NOMO-1 treated with DMSO at 0.1 percent for 48 hours (cell line): ENCODE measurements at regions not wholly inside any gene's neighbourhood (a gene's known extent, or its start where the extent isn't known, plus 50 kb on each side); places are given as distances from the start of the nearest gene placed in this dataset.

Source experiments
- DNase-seq: peaks from one replicate; lab custom pipeline; 2025; ENCODE audit not compliant: unreplicated experiment; lab: John Stamatoyannopoulos, UW

DNA sequence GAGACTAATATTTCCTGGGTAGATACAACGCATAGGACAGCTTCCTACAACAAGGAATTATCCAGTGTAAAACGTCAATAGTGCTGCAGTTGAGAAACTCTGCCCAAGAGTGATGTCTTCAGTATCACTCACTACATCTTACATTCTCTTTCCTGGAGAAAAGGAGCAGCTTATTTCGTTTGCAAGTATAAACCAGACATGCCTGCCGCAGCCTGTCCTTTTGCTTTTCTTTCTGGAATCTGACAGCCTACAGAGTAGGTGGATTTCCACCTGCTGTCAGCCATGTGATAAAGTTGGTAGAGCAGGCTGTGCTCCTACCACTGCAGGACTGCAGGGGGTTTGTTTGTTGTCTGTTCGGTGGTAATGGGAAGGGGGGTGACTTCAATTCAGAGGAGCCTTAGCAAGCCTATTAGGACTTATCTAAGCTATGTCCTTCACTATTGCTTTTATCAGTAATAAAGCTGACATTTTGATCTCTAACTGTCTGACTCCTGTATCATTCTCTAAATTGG, 439.1 kb downstream of the GRB14 start:
- no peak for DNase-seq

DNA sequence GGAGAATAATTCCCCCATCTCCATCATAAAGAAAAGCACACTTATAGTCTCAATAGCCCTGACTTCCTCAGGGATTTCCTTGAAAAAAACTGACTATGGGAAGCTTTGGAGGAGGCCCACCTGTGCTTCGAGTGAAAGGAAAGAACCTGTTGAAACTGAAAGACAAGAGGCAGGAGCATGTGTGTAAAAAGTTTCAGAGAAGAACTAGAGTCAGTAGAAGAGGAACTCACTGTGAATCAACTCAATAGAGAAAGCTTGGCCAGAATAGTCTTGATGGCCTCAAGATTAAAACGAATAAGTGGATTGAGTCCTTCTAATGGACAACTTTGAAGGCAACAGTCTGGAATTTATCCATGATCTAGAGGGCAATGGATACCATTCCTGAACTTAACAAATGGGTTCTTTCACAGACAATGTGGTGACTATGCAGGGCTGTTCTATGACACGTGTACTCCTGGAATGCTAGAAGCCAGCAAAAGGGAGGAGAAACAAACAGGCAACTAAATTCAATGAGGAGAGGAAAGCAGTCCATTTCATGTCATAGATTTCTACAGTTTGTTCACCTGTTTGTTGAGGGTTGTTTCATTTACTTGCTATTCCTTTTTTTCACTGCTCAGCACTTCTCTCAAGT, 442.3 kb downstream of the GRB14 start:
- DNase-seq, result no peak

DNA sequence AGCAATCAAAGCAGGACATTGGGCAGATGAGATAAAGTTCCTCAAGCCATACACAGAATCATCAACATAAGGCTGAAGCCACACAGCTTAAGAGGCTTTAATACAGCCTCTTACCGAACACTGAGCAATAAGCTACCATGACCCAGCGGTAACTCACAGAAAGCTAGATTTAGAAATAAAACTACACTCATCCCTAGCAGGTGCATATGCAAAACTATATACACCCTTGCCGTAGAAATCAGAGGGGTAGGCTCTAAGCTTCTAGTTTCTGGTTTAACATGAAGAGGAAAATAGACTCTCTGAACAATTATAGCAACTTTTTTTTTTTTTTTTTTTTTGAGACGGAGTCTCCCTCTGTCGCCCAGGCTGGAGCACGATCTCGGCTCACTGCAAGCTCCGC, 428.8 kb upstream of the FIGN start:
- no peak for DNase-seq

DNA sequence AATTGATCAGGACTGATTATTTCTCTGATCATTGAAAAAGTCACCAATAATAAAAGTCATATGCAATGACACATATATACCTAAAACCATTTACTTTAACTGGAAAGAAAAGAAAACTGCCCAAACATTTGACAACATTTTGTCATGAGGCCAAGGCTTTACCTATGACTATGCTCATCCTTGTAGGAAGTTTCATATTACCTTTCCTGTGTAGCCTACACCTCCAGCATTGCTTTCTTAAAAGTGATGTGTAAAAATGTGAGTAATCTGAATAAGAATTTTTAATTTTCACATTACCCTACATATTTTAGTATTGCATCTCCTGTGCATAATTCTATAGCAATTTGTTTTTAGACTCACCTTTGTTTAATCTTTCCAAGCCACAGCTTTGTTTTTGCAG, 419.8 kb upstream of the FIGN start:
- DNase-seq, result no peak

DNA sequence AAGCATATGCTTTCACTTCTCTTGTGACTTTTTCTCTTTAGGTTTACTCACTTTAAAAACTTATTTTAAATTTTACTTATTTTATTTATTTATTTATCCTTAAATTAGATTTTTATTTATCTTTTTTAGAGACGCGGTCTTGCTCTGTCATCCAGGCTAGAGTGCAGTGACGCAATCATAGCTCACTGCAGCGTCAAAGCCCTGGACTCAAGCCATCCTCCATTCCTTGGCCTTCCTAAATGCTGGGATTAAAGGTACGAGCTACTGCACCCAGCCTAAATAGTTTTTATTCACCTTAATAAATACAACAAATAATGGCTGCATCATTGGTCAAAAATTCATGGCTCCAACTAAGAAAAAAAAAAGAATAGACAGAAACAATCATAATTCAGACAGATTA, 415.7 kb upstream of the FIGN start:
- no peak for DNase-seq

DNA sequence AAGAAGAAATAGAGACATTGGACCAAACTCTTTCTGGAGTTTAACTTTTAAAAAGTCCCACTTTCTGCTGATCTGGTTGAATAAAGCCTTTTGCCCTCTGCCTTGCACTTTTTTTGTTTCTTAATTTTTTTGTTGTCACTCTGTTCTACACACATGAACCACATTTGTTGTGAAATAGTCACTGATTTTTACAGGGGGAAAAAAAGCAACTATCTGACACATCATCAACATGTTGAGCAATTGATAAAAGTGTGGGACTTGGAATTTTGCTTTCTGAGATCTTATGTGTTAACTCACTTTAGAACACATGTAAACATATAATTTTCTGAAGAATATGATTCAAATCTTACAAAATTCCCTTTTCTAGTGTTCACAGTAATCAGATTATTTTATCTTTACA, 414.8 kb upstream of the FIGN start:
- no peak for DNase-seq

DNA sequence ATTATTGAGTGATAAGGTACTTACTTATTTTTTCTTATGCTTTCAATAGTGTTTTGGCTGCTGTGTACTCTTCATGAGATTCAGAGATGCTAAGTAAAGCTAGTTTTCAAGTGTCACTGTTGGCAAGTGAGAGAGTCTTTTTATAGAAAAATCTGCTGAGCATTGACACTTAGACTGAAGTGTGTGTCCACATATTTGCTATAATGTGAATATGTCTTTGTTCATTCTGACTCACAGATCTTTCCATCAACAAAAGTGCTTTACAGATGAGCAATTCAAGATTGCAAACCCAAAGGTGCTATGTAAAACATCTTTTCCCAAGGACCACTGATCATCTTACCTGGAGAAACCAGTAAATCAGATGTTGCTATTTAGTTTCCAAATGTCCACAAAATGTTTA, 410.6 kb upstream of the FIGN start:
- DNase-seq, result no peak

DNA sequence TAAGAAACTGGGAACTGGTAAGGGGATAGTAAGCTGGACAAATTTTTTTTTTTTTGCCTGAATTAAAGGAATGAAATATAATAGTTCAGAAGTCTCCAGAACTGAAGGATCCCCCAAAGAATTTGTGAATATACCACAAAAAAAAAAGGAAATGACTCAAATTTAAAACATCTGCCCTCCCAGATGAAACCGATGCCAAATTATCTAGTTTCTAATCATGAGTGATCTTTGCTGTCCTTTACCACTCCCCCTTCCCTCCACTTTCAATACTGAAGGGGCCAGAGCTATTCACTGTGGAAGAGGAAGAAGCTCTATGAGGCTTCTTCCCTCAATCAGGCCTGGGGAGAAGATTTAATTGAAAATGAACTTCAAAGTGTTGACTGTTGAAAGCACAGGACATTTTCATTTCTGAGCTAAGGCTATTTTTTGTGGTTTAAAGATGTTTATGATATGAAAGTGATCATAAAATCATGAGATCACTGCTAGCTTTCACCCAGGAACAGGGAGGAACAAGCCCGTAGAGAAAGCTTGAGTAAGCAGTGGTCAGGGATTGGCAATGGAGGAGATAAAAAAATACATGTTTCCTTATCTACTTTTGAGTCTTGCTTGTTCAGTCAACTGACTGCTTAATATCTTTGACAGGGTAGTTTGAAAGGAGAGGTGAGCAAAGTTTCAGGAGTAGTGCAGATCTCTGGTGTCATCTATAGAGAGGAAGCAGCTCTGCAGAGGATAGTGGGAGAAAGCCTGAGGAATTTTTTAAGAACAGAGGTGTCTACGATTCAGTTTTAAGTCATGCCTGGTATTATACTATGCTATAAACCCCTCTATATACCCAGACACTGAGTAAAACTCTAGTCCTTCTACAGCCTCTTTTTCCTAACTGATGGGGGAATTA, 409.5 kb upstream of the FIGN start:
- no peak for DNase-seq

DNA sequence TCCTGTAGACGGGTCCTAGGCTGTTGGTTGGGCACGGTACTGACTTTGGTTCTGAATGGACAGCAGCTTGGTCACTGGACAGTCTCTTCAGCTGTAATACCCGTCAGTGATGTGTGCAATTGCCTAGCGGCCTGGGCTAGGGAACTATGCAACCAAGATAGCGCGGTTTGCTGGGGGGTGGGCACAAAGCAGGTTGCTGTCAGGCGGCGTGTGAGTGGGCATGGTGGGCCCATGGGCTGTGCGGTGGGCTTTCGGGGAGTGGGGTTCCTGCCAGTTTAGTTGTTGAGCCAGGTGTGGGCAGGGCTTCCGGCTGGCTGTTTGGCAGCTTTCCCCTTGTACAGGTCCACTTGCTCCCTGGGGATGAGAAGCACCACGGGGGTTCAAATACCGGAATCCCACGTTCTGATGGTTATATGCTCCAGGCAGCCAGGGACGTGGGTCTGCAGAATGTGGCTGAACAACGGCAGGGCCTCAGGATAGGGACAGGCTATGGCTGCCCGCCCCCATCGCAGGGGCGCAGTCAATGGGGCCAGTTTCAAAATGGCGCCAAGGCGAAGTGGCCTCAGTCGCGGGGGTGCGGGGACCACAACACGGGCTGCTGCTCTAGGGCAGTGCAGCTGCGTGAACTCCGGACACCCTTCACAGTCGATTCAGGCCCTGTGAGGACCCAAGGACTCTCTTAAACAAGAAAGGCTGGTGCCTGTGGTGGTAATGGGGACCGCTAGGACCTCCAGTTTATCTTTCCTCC, 407.5 kb upstream of the FIGN start:
- DNase-seq, result no peak

DNA sequence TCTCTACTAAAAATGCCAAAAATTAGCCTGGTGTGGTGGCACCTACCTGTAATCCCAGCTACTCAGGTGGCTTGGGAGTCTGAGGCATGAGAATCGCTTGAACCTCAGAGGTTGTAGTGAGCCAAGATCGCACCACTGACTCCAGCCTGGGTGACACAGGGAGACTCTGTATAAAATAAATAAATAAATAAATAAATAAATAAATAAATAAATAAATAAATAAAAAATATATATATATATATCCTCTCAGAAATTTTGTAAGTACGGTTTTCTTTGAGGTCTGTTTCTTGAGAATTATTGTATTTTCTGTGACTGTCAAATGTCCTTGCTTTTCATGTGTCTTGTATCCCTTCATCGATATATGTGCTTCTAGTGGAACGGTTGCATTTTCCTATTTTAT, 406.9 kb upstream of the FIGN start:
- no peak for DNase-seq

DNA sequence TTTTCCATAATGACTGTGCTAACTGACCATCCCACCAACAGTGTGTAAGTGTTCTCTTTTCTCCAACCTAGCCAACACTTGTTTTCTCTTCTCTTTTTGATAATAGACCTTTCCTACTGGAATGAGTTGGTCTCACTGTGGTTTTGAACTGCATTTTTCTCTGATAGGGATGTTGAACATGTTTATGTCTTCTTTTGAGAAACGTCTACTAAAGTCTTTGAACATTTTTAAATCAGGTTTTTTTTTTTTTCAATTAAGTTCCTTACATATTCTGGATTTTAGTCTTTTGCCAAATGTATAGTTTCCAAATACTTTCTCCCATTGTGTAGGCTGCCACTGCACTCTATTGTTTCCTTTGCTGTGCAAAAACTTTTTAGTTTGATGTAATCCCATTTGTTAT, 405.5 kb upstream of the FIGN start:
- DNase-seq, result no peak

DNA sequence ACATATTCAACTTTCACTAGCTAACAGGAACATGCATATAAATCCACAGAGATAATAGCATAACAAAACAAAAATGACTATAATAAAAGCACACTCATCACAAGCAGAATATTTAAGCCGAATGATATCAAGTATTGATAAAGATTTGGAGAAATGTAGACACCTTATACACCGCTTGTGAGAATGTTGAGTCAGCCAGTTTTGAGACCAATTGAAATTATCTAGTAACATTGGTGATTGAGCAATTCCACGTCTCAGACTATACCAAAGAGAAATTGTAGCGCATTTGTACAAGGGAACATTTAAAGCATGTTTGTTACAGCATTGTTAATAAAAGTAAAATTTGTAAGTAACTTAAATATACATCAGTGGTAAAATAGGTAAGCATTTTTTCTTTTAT, 402.9 kb upstream of the FIGN start:
- DNase-seq, result no peak

DNA sequence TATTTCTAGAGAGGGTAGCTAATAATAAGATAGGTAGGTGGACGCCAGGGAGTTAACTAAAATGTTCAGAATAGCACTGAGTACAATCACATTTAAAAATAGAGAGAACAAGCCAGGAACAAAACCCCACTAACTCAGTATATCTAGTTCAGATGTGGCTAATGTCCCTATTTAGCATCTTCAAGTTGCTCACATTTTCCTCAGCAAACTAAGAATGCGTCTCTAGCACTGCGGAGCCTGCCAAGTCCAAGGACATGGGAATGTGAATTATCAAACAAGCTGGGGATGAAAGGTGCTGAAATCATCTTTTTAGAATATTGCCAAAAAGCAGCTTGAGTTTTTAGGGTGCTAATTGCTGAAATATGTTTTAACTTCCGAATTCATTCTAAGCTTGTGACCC, 398.5 kb upstream of the FIGN start:
- no peak for DNase-seq

DNA sequence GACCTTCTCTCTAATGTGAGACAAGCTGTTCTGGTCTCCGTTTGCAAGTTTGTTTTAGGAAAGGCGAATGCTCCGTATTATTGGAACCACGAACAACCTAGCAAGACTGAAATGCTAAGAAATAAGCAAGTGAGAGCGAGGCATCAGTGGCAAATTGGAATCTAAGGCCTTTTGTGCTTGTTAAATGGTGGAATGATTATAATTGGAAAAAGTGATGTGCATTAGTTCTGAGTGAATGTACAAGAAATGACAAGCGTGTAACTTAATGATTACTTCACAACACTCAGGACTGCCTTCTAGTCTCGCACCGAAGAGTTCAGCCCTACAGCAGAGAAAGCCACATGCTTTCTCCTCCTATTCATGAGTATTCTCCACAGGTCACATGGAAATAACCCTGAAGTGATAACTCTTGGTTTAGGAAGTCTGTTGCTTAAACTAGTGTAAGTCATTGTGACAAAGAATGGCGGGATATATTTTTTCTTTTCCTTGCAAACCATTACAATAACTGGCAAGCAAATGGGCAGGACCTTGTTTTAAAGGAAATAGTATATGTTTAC, 392.2 kb upstream of the FIGN start:
- DNase-seq, result no peak

DNA sequence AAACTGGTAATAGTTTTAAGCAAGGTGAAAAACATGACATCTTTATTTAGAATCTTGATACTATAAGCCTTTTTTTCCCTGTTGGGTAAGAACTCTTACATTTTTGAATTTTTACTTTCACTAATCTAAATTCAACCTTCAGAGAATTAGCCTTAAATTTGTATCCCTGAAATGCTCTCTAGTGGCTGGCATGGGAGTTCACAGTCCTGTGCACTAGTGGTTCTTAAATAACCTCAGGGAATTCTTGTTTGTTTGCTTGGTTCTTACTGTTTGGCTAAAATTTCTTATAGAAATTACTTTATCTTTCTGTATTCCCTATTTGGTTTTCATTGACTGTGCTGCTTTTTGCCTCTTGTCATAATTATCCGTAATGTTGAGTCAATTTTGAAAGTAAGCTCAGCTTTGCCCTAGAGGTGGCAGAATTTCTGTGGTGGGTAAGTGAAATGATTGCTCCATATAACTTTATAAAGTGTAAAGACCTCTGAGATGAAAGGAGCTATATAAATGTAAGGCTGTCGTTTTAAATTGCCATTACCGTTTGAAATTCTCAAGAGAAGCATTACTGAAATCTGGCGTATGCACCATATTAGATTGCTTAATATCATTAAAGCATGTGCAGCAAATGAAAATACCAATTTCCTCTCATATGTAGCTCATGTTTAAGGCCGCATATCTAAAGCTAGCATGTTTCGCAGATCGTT, 391.3 kb upstream of the FIGN start:
- no peak for DNase-seq

DNA sequence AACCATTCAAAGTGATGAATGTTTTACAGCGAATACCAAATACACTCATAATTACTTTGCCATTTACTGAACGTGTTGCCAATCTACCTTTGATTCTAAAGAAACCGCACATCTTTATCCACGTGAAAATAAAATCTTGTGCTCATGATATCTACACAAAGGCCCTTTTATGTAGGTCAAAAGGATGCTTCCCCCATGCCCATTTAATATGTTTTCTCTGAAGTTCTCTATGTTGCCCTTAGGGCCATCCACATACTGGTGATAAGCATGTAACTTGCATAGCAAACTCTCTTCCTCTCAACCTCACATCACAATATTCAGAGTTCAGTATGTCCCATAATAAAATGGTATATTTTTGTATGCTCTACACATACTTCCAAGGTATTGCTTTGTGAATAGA, 380.0 kb upstream of the FIGN start:
- no peak for DNase-seq

DNA sequence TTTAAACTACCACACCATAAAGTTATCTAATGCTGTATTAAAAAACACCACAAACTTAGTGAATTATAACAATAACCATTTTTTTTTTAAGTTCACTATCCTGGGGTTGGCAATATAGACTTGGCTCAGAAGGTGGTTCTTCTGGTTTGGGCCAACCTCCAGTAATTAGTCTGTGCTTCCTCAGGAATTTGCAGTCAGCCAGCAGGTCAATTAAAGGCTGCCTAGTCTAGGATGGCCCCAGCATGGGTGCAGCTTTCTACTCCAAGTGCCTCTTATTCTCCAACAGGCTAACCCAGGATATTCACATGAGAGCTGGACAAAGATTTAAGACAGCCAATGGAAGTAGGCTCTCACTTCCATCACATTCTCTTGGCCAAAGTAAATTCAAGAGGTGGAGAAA, 379.1 kb upstream of the FIGN start:
- DNase-seq, result no peak

DNA sequence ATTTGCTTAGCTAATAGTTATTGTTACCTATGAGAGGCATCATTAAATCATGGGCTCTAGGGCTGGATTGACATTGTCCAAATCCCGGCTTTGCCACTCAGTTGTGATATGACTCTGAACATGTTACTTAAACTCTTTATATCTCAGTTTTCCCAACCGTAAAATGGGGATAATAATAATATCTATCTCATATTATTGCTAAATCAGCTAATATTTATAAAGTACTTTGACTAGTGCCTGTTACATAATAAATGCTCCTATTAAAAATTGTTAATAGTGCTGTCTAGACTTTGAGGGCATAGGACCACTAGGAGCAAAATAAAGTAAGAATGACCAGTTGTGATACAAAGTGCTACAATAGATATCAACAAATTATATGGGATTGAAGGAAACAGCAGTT, 376.3 kb upstream of the FIGN start:
- no peak for DNase-seq

DNA sequence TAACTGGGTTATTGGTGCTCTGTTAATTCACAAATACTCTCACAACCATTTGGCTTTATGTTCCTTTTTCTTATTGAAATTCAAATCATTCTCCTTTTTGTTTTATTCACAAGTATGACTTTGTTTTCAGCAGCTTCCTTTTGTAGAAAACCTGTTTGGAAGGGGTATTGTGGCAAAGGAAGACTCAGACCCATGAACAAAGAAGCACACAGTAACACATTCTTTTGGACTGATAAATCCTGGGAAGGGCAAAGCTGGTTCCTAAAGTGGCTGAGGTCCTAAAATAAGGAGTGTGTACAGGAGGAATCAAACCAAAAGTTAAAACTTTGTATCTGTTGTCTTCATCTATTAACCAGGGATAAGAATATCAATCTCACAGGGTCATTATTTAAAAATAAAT, 374.7 kb upstream of the FIGN start:
- DNase-seq, result no peak

DNA sequence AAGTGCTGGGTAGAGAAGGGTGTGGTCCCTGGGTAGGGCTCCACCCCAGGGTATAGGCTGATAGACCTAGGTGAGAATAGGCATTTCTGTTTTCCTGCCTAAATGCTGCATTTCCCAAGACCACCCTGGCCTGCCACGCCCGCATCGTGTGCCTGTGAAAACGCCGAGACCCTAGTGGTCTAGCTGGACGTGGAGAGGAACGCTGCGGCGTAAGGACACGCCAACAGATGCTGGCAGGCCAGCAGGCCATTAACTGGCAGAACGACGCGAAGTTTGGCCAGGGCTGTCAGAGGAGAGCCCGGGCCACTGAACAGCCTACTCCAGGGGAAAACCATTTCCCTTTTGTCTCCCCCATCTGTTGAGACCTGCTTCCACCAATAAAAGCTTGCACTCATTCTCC, 373.2 kb upstream of the FIGN start:
- no peak for DNase-seq

DNA sequence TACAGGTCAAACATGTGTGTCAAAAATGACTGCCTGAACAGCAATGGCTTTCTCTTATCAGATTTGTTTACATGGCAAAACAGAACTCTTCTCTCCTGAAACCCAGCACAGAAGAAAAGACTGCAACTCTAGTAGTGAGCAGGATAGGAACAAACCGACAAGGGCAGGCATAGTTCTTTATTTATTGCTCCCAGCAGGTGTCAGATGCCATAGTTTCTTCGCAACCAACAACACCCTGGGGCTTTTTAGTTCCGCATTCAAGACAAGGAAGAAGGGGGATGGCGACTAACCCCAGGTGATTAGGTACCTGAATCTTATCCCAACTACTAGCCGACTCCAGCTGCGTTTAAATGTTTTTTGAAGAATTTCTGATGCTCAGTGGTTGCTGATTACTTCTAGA, 367.5 kb upstream of the FIGN start:
- no peak for DNase-seq
